ENCODE measurements at regions not wholly inside any gene's neighbourhood (a gene's known extent, or its start where the extent isn't known, plus 50 kb on each side); places are given as distances from the start of the nearest gene placed in this dataset.

- no peaks in the 10 kb centered on the region for H3K36me3 ChIP-seq (ENCODE audit: insufficient read depth)
- no peak overlapping the region for H3K4me3 ChIP-seq (IDR thresholded peaks at IDR 0.05; ENCODE audit: insufficient read depth, low read depth, low read length)
- H3K79me2 ChIP-seq (ENCODE audit: insufficient read depth, low read depth), result no peaks in the 10 kb centered on the region
- no peak for TF ChIP-seq CTCF (conservative IDR thresholded peaks at IDR 0.05; ENCODE audit: low read depth, low read length)
- no peak overlapping the region for H3K4me2 ChIP-seq
- no peak overlapping the region for H3K27ac ChIP-seq
- no peak overlapping the region for H2AFZ ChIP-seq (ENCODE audit: low read depth)
- no peaks in the 10 kb centered on the region for H3K4me1 ChIP-seq (ENCODE audit: low read depth, poor library complexity, severe bottlenecking)
- no peaks in the 10 kb centered on the region for H4K20me1 ChIP-seq (ENCODE audit: insufficient read depth)
- H3K9ac ChIP-seq, result no peak overlapping the region
- no peaks in the 10 kb centered on the region for H3K27me3 ChIP-seq (ENCODE audit: insufficient read depth, low read depth)
These were observed 440.2 kb downstream of the HTR7 start for GRCh38 chr10:90417476-90418210.

GRCh38 chr10:90418869-90419652 lies 438.8 kb downstream of the HTR7 start:
- Histone ChIP-seq H4K20me1 (ENCODE audit: insufficient read depth) (no peaks in the 10 kb centered on the region), H3K4me2 (no peak overlapping the region), H3K27me3 (ENCODE audit: insufficient read depth, low read depth) (no peaks in the 10 kb centered on the region), H3K79me2 (ENCODE audit: insufficient read depth, low read depth) (no peaks in the 10 kb centered on the region), H3K4me1 (ENCODE audit: low read depth, poor library complexity, severe bottlenecking) (no peaks in the 10 kb centered on the region), H3K9ac (no peak overlapping the region), H3K4me3 (IDR thresholded peaks at IDR 0.05; ENCODE audit: insufficient read depth, low read depth, low read length) (no peak overlapping the region), H3K36me3 (ENCODE audit: insufficient read depth) (no peaks in the 10 kb centered on the region), H2AFZ (ENCODE audit: low read depth) (no peak overlapping the region), H3K27ac (no peak overlapping the region)
- TF ChIP-seq CTCF (conservative IDR thresholded peaks at IDR 0.05; ENCODE audit: low read depth, low read length), result no peak

GRCh38 chr10:90420637-90421318 lies 437.1 kb downstream of the HTR7 start:
- H3K27ac ChIP-seq, result no peak overlapping the region
- H3K4me3 ChIP-seq (IDR thresholded peaks at IDR 0.05; ENCODE audit: insufficient read depth, low read depth, low read length), result no peak overlapping the region
- H4K20me1 ChIP-seq (ENCODE audit: insufficient read depth), result no peaks in the 10 kb centered on the region
- no peaks in the 10 kb centered on the region for H3K27me3 ChIP-seq (ENCODE audit: insufficient read depth, low read depth)
- H3K4me2 ChIP-seq, result no peak overlapping the region
- H3K79me2 ChIP-seq (ENCODE audit: insufficient read depth, low read depth), result no peaks in the 10 kb centered on the region
- H3K9ac ChIP-seq, result no peak overlapping the region
- no peaks in the 10 kb centered on the region for H3K4me1 ChIP-seq (ENCODE audit: low read depth, poor library complexity, severe bottlenecking)
- no peak for TF ChIP-seq CTCF (conservative IDR thresholded peaks at IDR 0.05; ENCODE audit: low read depth, low read length)
- no peak overlapping the region for H2AFZ ChIP-seq (ENCODE audit: low read depth)
- H3K36me3 ChIP-seq (ENCODE audit: insufficient read depth), result no peaks in the 10 kb centered on the region

GRCh38 chr10:90421874-90422273 lies 436.0 kb downstream of the HTR7 start:
- Histone ChIP-seq H3K27ac (no peak overlapping the region), H3K4me2 (no peak overlapping the region), H2AFZ (ENCODE audit: low read depth) (no peak overlapping the region), H3K4me3 (IDR thresholded peaks at IDR 0.05; ENCODE audit: insufficient read depth, low read depth, low read length) (no peak overlapping the region), H3K79me2 (ENCODE audit: insufficient read depth, low read depth) (no peaks in the 10 kb centered on the region), H3K27me3 (ENCODE audit: insufficient read depth, low read depth) (no peaks in the 10 kb centered on the region), H3K36me3 (ENCODE audit: insufficient read depth) (no peaks in the 10 kb centered on the region), H3K9ac (no peak overlapping the region), H4K20me1 (ENCODE audit: insufficient read depth) (no peaks in the 10 kb centered on the region), H3K4me1 (ENCODE audit: low read depth, poor library complexity, severe bottlenecking) (no peaks in the 10 kb centered on the region)
- TF ChIP-seq CTCF (conservative IDR thresholded peaks at IDR 0.05; ENCODE audit: low read depth, low read length), result no peak

All from KMS-11 (cell line).